K562 (cell line): ENCODE measurements at regions not wholly inside any gene's neighbourhood (a gene's known extent, or its start where the extent isn't known, plus 50 kb on each side); places are given as distances from the start of the nearest gene placed in this dataset.

ENCODE experiments used
- ATAC-seq: fragments of 200-7000 bp; cut with Tn5 transposase; 3 replicates; pipeline ENCODE4 v1.9.1; 2020; ENCODE audit warnings: moderate library complexity
- BruUV-seq: library from RNA; stranded (reverse); fragments of 400-500 nt; replicated peaks from 2 replicates; lab custom pipeline; 2021; lab: Mats Ljungman, UMichigan
- CTCF ChIA-PET: fragments of 300-600 bp; formaldehyde crosslinking; extraction: SDS; loops from one replicate; lab custom pipeline; 2021; ENCODE audit warnings: low intra/inter-chr PET ratio; lab: Yijun Ruan, JAX
- POLR2A ChIA-PET: fragments of 300-600, 350-650 bp; sonication (Branson Sonifier 250); formaldehyde crosslinking; extraction: SDS; loops from one replicate; lab custom pipeline; 2021; ENCODE audit warnings: antibody characterized with exemption, inconsistent platforms; lab: Yijun Ruan, JAX
- DNase-seq, 4 experiments: peaks; one replicate each; pipeline versions ENCODE4 v3.0.0 to v3.0.0-alpha.2; 2011 to 2018; ENCODE audit warnings: low spot score in 3 of 4, mixed read lengths in 3 of 4; ENCODE audit errors: extremely low read depth in 1 of 4
- FAIRE-seq: peaks from 2 replicates; lab custom pipeline; 2011; peaks lifted over from hg19 to GRCh38; lab: Jason Lieb, UNC
- H2AFZ ChIP-seq: 2 replicates; pipeline ENCODE4 v1.6.0; 2011; ENCODE audit warnings: low read depth, low read length, control low read depth, inconsistent platforms
- H3K27ac ChIP-seq: fragments of 200-600 bp; 3 replicates; pipeline ENCODE4 v1.8.0; 2011; ENCODE audit warnings: low read depth, mild to moderate bottlenecking, control low read depth, inconsistent platforms, low read length, moderate library complexity, mixed read lengths; ENCODE audit errors: extremely low read depth
- H3K27me3 ChIP-seq, 2 experiments: fragments of 300-600 bp in 1 of 2; 2 replicates in 1 of 2; 3 replicates in 1 of 2; pipeline versions ENCODE4 v1.6.0 to v1.8.0; 2011; ENCODE audit warnings: inconsistent platforms in 2 of 2, low read length in 2 of 2, mild to moderate bottlenecking in 1 of 2, mixed read lengths in 1 of 2, moderate library complexity in 1 of 2; ENCODE audit not compliant: control insufficient read depth in 2 of 2, insufficient read depth in 2 of 2
- H3K36me3 ChIP-seq: fragments of 300-600 bp; 3 replicates; pipeline ENCODE4 v1.8.0; 2011; ENCODE audit warnings: mild to moderate bottlenecking, low read length, inconsistent platforms; ENCODE audit not compliant: control insufficient read depth, insufficient read depth
- H3K4me1 ChIP-seq, 2 experiments: fragments of 200-600 bp in 1 of 2; replicated peaks in 1 of 2; 2 replicates in 1 of 2; 3 replicates in 1 of 2; pipeline versions ENCODE4 v1.5.1 to v1.8.0; 2011; ENCODE audit warnings: inconsistent platforms in 2 of 2, low read length in 2 of 2, mild to moderate bottlenecking in 1 of 2, mixed read lengths in 1 of 2, moderate library complexity in 1 of 2; ENCODE audit not compliant: control insufficient read depth in 2 of 2, insufficient read depth in 2 of 2
- H3K4me2 ChIP-seq: 2 replicates; pipeline ENCODE4 v1.6.1; 2011; ENCODE audit warnings: low read length, control low read depth, inconsistent platforms, mixed read lengths; ENCODE audit not compliant: insufficient read depth
- H3K4me3 ChIP-seq: fragments of 200-600 bp; sonication (generic), shearing (Covaris generic); 2 replicates; pipeline ENCODE4 v1.5.1; 2016; ENCODE audit warnings: control low read depth, inconsistent platforms
- H3K79me2 ChIP-seq: fragments of 200-600 bp; 3 replicates; pipeline ENCODE4 v1.8.0; 2011; ENCODE audit warnings: low read length, inconsistent platforms; ENCODE audit not compliant: control insufficient read depth, insufficient read depth
- H3K9ac ChIP-seq, 2 experiments: 2 replicates each; pipeline versions ENCODE4 v1.6.0 to v1.6.1; 2011; ENCODE audit warnings: low read depth in 2 of 2, low read length in 2 of 2, control low read depth in 1 of 2, inconsistent platforms in 1 of 2, mild to moderate bottlenecking in 1 of 2, mixed read lengths in 1 of 2; ENCODE audit not compliant: insufficient read depth in 1 of 2
- H3K9me1 ChIP-seq: one replicate; pipeline ENCODE4 v1.6.0; 2011; ENCODE audit warnings: inconsistent platforms, mild to moderate bottlenecking, low read length, moderate library complexity; ENCODE audit not compliant: control insufficient read depth, insufficient read depth
- H3K9me3 ChIP-seq: replicated peaks from 2 replicates; pipeline ENCODE4 v1.5.1; 2011; ENCODE audit warnings: low read depth, low read length, inconsistent platforms; ENCODE audit not compliant: control insufficient read depth, insufficient read depth
- H4K20me1 ChIP-seq: replicated peaks from 2 replicates; pipeline ENCODE4 v1.6.1; 2011; ENCODE audit warnings: low read length, inconsistent platforms, mixed read lengths; ENCODE audit not compliant: control insufficient read depth, insufficient read depth
- CEBPB ChIP-seq: fragments of 450-650 bp; IDR thresholded peaks from 2 replicates; pipeline ENCODE4 v1.6.1; 2016; ENCODE audit warnings: missing genetic modification characterization, missing compliant biosample characterization
- CEBPG ChIP-seq, 3 experiments: fragments of 200-800 bp in 1 of 3; sonication (Bioruptor generic) in 1 of 3; sonication (generic) in 1 of 3; formaldehyde crosslinking in 1 of 3; IDR thresholded peaks in 2 of 3; conservative IDR thresholded peaks in 1 of 3; 2 replicates each; pipeline versions ENCODE4 v1.6.1 to v1.8.0; 2016 to 2022; ENCODE audit warnings: missing compliant biosample characterization in 2 of 3, missing genetic modification characterization in 2 of 3, mild to moderate bottlenecking in 1 of 3, missing genetic modification reagents in 1 of 3
- ETS2 ChIP-seq: IDR thresholded peaks from 2 replicates; pipeline ENCODE4 v1.6.1; 2016; ENCODE audit warnings: borderline replicate concordance, missing genetic modification characterization, mild to moderate bottlenecking, moderate library complexity, missing compliant biosample characterization; ENCODE audit not compliant: poor library complexity, severe bottlenecking
- NFIC ChIP-seq: fragments of 450-650 bp; IDR thresholded peaks from 2 replicates; pipeline ENCODE4 v1.6.1; 2017; ENCODE audit warnings: mild to moderate bottlenecking, inconsistent platforms
- TRIM25 ChIP-seq: fragments of 450-650 bp; IDR thresholded peaks from 2 replicates; pipeline ENCODE4 v1.7.0; 2016; ENCODE audit warnings: borderline replicate concordance
- ZSCAN29 ChIP-seq: fragments of 450-650 bp; IDR thresholded peaks from 2 replicates; pipeline ENCODE4 v1.6.1; 2017
- WGBS: fragments of 100-300 bp; shearing (Covaris generic); methylation state at CpG from one replicate; pipeline ENCODE4 v1.1.6; 2016; ENCODE audit warnings: low coverage, mixed read lengths; ENCODE audit not compliant: insufficient coverage; ENCODE audit errors: missing lambda C conversion rate; 5-methylcytosine and 5-hydroxymethylcytosine counted together
- in situ Hi-C: fragments of 300-500 bp; cut with MboI; formaldehyde crosslinking; loops from 4 replicates; pipeline ENCODE4 v1.15.0; 2018; ENCODE audit warnings: inconsistent platforms, mixed read lengths
- intact Hi-C: fragments of 100-400 bp; cut with micrococcal nuclease; formaldehyde crosslinking; loops from 2 replicates; pipeline ENCODE4 v1.14.2; 2022

DNA sequence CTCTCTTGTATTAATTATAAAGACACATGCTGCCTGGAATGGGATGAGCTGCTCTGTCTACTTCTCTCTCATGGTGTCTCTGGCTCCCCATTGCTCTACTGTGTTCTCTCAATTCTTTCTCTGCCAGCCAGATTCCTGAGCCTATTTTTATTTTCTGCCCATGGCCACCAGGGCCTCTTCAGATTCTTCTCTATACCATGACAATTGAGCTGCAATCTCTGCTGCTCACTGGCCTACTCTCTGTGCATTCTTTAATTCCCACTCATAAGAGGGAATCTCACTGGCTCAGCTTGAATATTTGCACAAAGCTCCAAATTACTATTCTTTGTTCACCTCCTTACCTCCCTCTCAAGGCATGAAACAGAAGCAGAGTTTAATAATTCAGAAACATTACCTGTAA, 161.4 kb upstream of the GULP1 start (continued):
- no peak for TF ChIP-seq ETS2 (tag)

- ChIA-PET POLR2A (no interaction called here), CTCF (no interaction called here)
- DNase-seq, result no peak
- no peaks in the 10 kb centered on the region for H4K20me1 ChIP-seq
- H3K9me3 ChIP-seq, result no peaks in the 10 kb centered on the region
- in situ Hi-C loops (no loop called here), intact Hi-C loops (no loop called here)
- no peaks in the 10 kb centered on the region for H3K79me2 ChIP-seq
- no peaks in the 10 kb centered on the region for H3K36me3 ChIP-seq
- H3K4me2 ChIP-seq, result no peak overlapping the region
- no peaks in the 10 kb centered on the region for H3K9me1 ChIP-seq
- H2AFZ ChIP-seq, result no peak overlapping the region
- BruUV-seq, result no TSS peak
- TF ChIP-seq ZSCAN29 (no peak), CEBPG (CRISPR knock-in tag; IDR thresholded peaks at IDR 0.05) (no peak), CEBPG (tag; conservative IDR thresholded peaks at IDR 0.05 in 1 of 2, IDR thresholded peaks at IDR 0.05 in 1 of 2) (0 out of 4 replicates have a peak, but pooled peaks of 1 of the 2 experiments have one; percentile 11), CEBPB (tag) (peak; percentile 14; the same call in 1 of the 2 replicates)
- H3K9ac ChIP-seq, result no peak overlapping the region
- H3K4me1 ChIP-seq, result no peaks in the 10 kb centered on the region
- no peak overlapping the region for H3K27ac ChIP-seq
- no peaks in the 10 kb centered on the region for H3K27me3 ChIP-seq
- no peak for FAIRE-seq
- no peak for ATAC-seq
- WGBS, result 0% methylated on average over 1 of the region's 1 CpG
- no peak overlapping the region for H3K4me3 ChIP-seq
Observed at GRCh38 chr2:188131281-188131680, 160.4 kb upstream of the GULP1 start.

DNA sequence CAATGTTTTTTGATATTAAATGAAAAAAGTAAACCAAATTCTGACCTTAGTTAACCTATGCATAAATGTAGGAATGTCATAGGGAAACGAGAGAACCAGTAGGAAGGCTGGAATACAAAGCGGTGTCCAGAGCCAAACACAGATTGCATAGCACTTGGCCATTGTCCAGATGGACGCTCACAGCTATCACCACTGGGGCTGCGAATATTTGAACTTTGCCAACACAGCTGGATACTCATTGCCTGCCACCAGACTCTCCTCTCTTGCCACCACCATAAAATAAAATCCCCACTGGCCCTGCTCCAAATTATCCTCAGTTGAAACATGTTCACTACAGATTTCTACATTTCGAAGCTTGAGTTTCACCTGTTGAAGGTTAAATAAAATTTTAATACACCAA, 159.3 kb upstream of the GULP1 start:
- CTCF ChIA-PET, result no interaction called here
- POLR2A ChIA-PET, result no interaction called here
- Histone ChIP-seq H3K36me3 (no peaks in the 10 kb centered on the region), H3K4me2 (no peak overlapping the region), H3K9ac (no peak overlapping the region), H3K9me1 (no peaks in the 10 kb centered on the region), H2AFZ (no peak overlapping the region), H3K27me3 (no peaks in the 10 kb centered on the region), H4K20me1 (no peaks in the 10 kb centered on the region), H3K9me3 (no peaks in the 10 kb centered on the region), H3K79me2 (no peaks in the 10 kb centered on the region), H3K27ac (no peak overlapping the region), H3K4me3 (no peak overlapping the region), H3K4me1 (no peaks in the 10 kb centered on the region)
- no peak for TF ChIP-seq TRIM25
- TF ChIP-seq NFIC, result 0 out of 2 replicates have a peak, but pooled peaks have one; percentile 11
- 3% methylated on average over 5 of the region's 5 CpGs for WGBS
- intact Hi-C loops, result no loop called here
- FAIRE-seq, result no peak
- no TSS peak for BruUV-seq
- DNase-seq, result no peak
- ATAC-seq, result no peak
- in situ Hi-C loops, result no loop called here
